HG02852 (cell line): ENCODE measurements at regions not wholly inside any gene's neighbourhood (a gene's known extent, or its start where the extent isn't known, plus 50 kb on each side); places are given as distances from the start of the nearest gene placed in this dataset.
"Not testable (repeated sequence)": the region's sequence is repeated elsewhere in the genome, so short reads cannot be mapped to it uniquely, and the experiment has no call there.

Source experiments
- ATAC-seq: cut with Tn5 transposase; IDR thresholded peaks from one replicate; pipeline ENCODE4 v1.9.1; 2021; ENCODE audit warnings: mild to moderate bottlenecking, moderate library complexity; ENCODE audit not compliant: unreplicated experiment

DNA sequence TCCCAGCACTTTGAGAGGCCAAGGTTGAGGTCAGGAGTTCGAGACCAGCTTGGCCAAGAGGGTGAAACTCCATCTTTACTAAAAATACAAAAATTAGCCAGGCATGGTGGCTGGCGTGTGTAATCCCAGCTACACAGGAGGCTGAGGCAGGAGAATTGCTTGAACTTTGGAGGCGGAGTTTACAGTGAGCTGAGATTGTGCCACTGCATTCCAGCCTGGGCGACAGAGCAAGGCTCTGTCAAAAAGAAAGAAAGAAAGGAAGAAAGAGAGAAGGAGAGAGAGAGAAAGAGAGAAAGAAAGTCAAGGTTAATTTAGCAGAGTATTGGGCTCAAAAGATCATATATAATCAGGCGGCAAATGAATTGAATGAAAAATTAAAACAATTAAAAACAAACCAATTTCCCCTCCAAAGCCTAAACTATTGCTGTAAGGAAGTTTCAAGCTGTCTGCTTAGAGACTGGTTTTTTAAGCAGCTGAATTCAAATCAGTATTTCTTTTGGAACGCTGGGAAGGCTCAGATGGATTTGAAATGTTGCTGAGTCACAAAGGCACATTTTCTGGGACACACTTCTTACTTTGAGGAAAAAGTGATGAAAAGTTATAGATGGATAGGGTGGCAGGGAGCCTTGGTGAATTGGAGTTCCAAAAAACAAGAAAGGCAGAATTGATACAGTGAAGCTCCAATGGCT lies 81.3 kb upstream of the BHLHE40 start:
- no peak for ATAC-seq

DNA sequence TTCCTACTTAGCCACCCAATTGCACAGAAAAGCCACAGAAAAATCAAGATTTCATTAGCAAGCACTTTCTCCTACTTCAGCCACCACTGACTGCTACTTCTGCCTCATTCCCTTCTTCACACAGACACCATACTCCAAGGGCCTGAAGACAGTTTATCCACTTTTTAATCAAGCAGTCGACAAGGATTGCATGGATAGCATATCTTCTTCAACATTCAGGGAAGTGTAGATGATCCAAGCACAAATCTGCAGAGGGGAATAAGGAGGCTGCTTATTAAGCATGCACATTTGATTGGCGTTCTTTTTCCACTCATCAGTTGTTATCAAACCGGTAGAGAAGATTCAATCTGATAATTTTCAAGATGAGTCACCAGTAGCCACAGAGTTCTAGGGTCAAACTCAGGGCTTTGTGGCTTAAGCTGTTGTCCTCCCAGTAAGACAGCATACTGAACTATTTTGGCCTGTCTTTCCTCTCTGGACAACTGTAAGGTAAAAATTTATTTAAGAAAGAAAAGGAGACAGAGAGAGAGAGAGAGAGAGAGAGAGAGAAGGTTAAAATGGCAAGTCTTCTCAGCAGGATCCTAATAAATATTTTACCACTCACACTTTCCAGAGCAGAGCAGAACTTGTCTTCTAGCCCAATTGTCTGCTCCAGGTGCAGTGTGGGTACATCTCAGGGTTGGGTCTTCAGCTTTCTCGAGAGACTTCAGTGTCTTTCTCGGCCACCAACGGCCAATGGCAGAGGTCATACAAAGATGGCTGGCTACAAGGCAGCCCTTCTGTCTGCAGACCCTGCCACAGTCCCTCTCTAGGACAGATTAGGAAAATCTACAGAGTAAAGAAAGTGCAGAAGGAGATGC lies 80.6 kb upstream of the BHLHE40 start:
- ATAC-seq: peak; percentile 97

DNA sequence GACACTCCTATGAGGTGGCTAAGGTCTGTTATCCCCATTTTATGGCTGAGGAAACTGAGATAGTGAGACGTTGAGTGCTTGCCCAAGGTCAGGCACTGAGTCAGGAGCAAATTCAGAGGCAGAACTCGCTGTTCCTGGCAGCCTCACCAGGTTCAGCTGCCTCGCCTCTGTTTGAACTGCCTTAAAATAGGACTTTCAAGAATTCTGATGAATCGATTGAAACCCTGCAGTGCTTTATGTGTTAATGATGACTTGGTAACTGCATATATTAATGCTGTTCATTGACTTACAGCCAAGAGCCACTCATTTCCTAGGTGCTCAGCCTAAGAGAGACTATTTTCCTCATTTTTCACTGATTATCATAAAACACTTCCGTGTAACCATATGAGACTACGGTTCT lies 79.5 kb upstream of the BHLHE40 start:
- no peak for ATAC-seq

DNA sequence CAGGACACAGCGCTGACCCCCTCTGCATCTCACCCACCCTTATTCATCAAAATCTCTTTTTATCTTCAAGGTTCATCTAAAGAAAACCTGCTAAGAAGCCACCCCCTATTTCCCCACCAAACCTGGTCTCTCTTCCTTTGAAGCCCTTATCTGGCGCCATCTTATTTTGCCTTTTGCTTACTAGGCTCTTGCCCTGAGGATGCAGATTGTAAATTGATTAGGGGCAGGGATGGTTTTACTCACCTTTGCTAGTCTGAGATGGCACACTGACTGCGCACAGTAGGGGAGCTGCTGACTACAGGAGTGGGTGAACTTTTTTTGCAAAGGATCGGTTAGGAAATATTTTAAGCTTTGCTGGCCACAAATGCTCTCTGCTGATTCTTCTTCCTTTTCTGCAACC lies 78.9 kb upstream of the BHLHE40 start:
- no peak for ATAC-seq

DNA sequence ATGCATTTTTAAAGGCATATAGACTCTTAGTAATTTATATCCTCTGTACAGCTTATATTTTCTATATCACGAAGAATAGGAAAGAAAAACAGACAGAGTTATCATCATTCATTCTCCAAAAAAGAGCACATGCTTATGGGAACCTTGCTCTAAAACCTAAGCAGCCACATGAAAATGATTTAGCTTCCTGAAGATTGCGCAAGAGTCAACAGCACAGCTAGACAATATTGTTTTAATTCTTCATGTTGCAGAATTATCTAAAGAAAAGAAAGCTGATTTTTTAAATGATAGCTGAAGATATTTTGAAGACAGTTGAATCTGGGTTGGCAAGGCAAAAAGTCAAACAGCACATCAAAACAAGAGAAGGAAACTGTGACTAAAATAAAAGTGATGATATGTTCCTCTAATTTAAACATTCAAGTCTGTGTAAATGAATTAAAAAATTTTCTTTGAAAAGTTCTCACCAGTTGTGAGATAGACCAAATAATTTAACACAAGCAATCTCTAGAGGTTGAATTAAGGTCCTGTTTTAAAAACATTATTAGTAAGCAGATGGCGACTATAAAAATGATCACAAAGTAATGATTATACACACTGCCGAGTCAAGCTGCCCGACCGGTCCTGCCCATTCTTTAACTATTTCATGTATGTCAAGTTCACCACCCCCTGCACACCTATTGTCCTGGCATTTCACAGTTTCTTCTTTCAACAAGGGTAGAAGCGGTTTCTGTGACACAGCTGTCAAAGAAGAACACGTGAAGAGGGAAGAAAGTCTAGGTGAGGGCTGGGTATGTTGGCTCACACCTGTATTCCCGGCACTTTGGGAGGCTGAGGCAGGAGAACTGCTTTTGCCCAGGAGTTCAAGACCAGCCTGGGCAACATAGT lies 74.2 kb upstream of the BHLHE40 start:
- ATAC-seq: no peak

DNA sequence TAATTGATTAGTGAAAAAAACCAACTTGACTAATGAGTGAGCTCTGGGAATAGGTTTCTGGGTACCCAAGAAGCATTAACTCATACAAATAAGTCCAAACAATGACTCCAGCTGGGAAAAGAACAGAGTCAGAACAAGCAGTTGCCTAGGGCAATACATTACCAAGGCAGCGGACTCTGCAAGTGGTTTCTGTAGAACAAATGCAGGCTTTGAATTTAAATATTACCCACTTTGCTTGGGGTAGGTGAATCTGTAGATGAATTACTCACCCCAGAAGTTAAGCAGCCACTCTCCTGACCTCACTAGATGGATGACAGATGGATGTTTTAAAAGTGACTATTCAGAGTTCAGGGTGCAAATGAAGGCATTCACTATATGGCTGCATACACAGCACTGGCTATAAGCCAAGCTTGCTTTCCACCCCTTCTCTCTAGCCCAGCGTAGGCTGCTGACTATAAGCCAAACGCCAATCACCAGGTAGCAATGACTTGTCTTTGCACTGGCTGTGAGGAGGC lies 73.1 kb upstream of the BHLHE40 start:
- no peak for ATAC-seq

DNA sequence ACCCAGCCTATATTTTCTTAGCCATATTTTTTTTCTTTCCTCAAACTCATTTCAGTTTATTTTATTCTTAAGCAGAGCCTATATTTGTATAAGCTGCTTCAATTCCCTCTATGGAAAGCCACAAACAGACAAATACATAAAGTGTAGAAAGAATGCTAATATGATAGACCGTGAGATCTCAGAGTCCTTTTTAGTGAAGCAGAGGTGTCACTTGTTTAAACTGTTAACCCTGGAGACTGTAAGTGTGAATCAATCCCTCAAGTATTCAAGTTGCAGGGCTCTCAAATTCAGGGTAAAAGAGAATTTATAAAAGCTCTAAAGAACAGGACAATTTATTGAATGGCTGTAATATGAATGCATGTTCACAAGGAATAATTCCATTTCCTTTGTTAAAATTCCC lies 72.2 kb upstream of the BHLHE40 start:
- ATAC-seq: no peak

DNA sequence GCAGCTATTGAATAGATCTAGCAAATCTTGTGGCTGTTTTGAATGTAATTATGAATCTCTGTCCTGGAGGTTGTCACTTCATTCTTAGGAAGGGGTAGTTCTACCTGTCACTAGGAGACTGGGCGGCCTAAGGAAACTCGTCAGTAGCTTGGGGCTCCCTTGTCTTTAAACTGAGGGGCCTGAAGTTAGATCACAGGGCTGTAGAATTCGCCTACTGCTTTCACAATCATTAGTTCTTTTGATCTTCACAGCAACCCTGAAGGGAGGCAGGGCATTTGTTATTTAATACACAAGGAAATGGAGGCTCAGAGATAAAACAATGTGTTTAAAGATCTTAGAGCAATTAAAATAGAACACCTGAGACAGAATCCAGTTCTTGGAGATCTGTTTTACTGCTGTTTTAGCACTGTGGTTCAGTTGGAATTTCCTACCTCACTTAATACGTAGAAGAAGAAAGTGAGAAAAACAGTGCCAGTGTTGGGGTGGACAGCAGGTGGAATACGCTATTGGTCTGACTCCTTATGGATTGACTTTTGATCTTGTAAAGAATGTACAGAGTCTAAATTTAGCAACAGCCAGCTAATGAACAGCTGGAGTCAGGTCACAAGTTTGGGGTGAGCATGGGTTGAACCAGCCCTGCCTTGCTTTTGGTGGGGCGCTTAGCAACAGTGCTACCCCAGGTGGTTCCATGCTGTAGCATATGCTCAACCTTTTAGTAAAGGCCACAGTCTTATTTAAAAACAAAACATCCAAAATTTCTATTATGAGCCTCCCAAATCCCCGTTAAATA lies 71.4 kb upstream of the BHLHE40 start:
- peak; percentile 54 for ATAC-seq

DNA sequence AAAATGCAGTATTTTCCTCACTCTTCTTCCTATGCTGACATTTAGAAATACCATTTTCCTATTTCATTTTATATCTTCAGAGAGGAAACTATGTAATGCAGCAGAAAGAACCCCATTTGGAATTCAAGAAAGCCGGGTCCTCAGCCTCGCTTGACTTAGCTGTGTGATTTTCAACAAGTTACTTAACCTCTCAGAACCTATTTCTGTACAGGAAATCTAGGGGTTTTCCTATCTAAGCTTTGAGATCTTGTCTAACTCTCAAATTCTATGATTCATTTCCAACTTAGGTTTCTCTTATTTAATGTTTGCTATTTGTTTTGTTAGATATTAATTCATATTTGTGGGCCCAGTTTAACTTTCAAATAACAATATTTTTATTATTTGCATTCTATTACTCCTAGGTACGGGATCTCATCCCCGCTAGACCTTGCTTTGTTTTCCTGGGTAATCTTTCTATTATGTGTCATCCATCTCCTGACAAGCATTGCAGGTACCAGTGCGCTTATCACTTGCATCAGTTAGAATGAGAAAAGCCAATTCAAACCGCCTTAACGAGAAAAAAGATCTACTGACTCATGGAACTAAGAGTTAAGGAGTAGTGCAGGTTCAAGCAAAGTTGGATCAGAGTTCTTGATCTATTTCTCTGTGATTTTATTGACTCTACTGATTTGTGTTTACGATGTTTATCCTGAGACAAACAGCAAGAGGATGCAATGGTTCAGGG lies 70.6 kb upstream of the BHLHE40 start:
- ATAC-seq: peak; percentile 51

DNA sequence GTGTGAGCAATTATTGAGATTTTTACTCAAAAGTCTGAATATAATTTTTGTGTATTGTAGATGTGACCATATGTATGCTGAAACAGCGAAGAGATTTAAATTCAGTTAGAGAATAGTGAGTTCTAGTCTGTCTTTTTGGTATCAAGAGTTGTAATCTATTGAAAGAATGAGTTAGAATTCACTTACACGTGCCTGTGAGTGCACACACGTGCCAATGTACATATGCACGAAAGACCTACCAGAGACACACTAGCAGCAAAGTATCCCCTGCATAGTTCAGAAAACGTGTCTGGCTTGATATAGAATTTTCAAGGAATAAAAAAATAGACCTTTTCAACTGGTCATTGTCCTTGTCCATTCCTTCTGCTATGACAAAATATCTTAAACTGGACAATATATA lies 64.8 kb upstream of the BHLHE40 start:
- no peak for ATAC-seq

DNA sequence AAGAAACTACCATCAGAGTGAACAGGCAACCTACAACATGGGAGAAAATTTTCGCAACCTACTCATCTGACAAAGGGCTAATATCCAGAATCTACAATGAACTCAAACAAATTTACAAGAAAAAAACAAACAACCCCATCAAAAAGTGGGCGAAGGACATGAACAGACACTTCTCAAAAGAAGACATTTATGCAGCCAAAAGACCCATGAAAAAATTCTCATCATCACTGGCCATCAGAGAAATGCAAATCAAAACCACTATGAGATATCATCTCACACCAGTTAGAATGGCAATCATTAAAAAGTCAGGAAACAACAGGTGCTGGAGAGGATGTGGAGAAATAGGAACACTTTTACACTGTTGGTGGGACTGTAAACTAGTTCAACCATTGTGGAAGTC lies 57.6 kb upstream of the BHLHE40 start:
- ATAC-seq: not testable (repeated sequence)

DNA sequence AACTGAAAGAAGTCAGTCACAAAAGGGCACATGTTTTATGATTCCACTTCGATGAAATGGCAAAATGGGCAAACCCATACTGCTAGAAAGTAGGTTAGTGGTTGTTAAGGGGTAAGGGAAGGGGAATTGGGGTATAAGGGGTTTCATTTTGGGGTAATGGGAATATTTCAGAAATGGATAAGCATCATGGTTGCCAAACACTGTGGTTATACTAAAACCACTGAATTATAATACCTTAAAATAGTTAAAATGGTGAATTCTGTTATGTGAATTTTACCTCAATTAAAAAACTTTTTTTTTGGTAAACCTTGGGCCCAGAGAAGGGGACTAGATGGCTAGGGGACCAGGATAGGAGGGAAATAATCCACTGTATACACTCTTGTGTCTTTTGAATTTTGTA lies 52.3 kb upstream of the BHLHE40 start:
- ATAC-seq: no peak

DNA sequence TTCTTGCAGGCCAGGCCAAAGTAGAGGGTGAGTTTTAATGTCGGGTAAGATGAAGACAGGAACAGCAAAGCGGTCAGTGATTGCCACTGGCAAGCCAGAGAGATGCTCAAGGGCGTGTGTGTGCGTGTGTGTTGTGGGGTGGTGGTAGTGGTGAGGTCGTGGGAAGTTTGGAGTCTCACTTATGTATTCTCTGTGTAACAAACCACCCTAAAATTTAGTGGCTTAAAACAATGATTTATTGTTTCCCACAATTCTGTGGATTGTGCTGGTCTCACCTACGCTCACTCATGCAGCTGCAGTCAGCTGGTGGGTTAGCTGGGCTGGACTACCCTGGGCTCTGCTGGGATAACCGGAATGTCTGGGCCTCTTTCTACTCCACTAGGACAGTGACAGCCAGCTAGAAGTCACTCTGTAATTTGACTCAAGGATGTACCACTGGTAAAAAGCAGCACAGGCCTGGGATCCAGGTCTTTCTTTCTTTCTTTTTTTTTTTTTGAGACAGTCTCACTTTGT lies 50.9 kb upstream of the BHLHE40 start:
- peak; percentile 20 for ATAC-seq
